8988T (cell line): ENCODE measurements at regions not wholly inside any gene's neighbourhood (a gene's known extent, or its start where the extent isn't known, plus 50 kb on each side); places are given as distances from the start of the nearest gene placed in this dataset.

Source experiments
- DNase-seq: peaks from one replicate; pipeline ENCODE4 v3.0.0; 2011

DNA sequence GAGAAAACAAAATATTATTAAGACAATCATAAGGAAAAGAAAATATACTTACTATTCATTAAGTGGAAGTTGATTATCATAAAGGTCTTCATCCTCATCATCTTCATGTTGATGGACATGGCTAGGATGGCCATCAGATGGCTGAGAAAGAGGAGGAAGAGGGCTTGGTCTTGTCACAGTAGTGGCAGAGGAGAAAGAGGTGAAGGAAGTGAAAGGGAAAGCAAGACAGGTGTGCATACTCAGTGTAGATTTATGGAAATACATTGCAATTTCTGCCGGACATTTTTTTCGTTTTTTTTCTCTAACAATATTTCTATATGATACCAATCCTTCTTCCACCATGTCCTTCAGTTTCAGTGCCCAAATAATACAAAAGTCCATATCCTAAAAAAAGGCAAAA is 1409.8 kb downstream of the PCDH7 start:
- DNase-seq, result no peak

DNA sequence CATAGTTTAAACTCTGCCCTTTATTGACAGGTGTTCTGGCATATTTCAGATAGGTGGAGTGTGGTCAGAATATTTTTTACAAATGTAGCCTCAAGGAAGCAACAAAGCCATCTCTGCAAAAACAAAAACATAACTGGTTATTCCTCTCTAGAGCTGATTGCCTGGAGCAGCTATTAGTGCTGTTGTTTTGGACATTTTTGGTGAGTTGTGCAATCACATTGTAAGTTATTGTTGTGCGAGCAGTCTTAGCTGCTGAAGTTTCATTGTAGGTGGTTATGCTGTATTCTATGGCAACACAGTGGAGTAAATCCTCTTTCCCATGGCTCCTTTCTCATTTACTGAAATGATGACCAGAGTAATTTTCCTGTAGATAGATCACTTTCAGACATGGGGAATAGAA is 1413.0 kb downstream of the PCDH7 start:
- no peak for DNase-seq

DNA sequence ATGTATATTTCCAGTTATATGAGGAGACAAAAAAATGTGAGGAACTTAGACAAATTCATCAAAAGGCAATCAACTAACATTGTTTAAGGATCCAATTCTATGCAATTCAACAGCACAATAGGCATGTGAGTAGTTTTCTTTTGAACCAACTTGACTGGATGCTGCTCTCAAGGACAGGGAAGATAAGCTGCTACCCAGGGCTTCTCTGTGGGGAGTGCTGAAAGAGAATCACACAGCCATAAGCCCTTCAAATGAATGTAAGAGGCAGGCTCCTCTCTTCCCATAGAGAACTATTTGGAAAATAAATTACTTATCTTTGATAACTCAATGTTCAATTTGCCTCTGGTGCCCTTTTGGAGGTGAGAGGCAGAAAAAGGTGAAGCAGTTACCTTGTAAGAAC is 1413.6 kb downstream of the PCDH7 start:
- no peak for DNase-seq

DNA sequence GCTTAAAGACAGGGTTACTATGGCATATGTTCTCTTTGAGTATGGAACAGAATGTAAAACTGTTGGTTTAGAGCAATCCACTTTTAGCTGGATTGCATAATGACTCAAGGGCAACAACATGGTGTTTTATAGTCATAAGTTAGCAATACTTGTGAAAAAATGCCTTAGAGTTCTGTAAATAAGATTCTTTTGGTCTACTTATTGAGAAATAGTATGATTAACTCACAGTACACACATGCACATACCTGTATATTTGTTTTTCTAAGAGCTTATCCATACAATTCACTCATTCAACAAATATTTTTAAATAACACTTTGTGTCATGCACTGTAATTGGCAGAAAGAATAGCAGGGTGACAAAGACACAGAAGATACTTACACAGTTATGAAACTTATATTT is 1415.5 kb downstream of the PCDH7 start:
- DNase-seq, result no peak

DNA sequence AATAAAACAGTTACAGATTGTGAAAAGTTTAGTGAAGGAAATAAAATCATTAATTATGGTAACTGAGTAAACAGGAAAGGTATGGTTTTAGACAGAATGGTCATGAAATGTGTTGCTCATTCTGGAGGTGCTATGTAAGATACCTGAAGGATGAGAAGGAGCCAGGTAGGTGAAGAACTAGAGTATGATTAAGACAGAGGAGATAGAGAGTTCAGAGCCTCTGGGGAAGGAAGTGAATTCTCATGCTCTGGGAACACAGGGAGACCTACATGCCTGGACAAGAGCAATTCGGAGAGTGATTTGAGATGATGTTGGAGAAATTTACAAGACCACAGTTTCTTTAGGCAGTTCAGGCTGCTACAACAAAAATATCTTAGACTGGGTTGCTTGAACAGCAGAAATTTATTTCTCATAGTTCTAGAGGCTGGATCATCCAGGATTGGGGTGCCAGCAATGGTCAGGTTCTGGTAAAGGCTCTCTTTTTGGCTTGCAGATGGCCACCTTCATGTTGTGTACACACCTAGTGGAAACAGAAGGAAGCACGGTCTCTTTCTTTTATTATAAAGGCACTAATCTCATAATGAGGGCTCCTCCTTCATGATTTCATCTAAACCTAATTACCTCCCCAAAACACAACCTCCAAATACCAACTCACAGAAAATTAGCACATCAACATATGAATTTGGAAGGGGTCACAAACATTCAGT is 1416.1 kb downstream of the PCDH7 start:
- no peak for DNase-seq

DNA sequence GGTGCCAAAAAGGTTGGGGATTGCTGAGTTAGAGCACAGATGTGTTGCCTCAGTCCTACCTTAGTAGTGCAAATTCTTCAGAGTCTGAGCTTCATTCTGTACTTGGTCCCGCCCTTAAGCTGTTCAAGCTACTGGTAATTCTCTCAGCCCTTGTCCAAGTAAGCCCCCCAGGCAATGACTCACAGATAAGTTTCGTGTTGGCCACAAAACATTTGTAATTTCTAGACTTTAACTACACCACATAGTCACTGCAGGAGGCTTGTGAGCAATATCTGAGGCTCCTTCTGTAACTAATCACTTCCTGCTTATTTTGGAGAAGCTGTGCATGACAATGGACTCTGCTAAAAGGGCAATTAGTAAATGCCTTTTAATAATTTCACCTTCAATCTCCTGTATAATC is 1420.5 kb downstream of the PCDH7 start:
- DNase-seq, result no peak

DNA sequence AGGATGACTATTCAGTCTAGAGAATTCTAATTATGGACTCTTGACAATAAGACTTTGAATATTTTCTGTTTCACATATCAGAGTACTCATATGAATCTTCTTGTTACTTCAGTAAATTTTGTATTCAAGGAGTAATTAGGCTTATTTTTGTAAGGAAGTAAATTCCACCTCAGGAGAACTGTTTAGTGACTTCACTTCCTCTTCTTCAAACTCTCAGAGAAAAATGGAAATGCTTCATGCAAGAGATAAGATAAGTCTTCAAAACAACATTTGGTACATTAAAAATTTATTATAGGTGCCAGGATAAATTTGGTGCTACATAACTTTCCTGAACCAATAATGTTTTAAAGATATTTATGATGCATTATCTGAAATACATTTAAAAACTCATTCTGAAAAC is 1421.9 kb downstream of the PCDH7 start:
- no peak for DNase-seq

DNA sequence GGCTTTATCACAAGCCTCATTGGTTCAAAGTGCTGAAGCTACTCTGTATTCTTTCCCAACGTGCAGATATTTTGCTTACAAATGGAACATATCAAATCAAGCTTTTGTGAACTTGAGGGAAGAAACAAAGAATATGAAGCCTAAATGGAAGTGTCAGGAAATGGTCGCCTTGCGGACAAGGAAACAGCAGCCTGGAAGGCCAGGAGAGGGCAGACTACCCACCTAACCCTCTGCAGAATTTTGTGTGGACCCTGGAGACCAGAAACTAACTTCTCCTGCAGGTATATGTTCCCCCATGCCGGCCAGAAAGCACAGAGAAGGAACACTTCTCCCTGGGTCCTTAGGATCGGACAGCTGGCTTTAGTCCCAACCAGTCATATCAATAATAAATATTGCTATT is 1425.8 kb downstream of the PCDH7 start:
- no peak for DNase-seq

DNA sequence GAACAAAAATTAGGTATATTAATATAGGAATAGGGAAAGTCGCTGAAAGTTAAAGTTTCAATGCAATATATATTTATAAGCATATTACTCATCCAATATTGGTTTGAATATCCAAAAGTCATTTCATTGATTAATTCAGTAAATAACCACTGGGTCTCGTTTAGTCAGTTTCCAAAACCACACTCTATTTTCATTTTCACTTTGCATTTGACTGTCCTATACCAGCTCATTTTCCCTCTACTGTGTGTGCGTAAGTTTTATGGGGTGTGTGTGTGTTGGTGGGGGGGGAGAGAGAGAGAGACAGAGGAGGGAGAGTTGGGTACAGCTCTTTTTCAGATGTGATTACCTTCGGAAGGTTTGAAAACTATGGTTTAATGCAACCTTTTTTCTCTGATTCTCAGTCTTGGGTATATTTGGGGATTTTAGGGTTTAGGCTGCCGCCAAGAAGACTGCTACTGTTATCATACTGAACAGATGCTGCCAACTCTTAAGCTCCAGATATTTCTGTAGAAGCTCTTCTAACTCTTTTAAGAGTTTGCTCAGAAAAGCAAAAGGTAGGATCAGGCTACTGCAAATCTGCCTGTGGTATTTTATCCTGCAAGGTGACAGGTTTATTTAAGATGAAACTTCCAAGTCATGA is 1427.4 kb downstream of the PCDH7 start:
- DNase-seq, result no peak

DNA sequence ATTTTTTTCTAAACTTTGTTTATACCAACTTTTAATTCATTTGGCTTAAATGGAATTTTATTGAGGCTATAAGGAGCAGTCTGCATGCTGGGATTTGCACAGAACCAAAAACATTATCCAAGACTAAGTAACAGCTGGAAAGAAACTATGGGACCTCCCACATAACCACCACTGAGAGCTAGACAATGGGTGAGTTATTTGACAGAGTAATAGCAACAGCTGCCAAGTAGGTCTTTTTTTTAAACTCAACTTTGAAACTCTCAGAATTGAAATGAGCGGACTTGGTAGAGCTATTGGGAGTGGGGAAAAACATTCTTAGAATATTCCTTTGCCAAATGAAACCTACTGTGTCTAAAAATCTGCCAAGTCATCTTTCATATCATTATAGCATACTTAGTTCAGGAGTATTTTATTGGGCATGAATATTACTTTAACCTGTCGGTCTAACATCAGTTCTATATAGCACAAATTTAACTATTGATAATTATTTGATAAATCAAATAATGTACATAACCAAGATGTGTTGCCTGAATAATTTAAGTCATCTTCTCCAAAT is 1428.0 kb downstream of the PCDH7 start:
- no peak for DNase-seq

DNA sequence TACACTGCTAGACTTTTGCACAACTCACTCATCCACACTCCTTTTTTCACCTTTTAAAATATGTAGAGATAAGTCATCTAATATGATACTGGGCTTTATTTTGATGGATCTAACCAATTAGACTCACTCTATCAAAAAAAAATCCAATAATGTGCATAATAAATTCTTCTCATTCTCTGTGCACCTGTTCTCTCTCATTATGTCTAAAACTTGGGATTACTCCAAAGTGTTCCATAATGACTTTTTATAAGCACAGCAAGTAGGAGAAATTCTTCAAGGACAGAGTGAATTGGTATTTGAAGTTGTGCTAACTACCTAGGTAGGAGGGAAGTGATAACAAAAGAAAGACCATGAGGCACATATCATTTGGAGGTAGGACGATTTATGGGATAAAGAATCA is 1438.8 kb downstream of the PCDH7 start:
- DNase-seq, result no peak

DNA sequence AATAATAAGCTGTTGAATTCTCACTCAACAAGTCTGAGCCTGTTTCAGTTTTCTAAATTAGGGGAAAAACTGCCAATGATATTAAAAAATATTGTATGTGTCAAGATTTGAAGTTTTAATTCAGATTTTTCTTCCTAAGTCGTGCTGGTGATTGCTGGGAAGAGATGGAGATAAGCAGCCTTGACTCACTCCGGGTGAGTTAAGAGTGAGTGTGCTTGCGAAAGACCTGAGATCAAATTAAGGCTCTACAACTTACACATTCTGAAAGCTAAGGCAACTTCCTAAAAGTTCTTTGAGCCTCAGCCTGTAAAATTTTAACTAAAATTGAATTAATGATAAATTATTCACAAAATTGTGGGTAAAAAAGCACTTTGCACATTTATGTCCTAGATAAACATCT is 1441.2 kb downstream of the PCDH7 start:
- DNase-seq, result no peak

DNA sequence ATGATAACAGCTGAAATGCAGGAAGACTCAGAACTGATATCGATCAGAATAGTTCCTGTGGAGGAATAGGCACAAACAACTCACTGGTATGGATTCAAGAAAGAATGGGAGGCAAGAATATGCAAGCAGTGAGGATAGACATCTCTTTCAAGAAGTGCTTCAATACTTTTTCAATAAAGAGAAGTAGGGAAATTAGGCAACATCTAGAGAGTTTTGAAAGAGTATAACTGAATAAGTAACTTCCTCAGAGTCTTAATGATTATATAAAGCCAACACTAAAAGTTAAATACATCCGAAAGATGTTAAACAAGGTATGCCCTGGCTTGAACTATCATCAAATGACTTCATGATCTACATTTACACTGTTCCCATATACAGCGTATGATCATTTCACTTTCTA is 1443.0 kb downstream of the PCDH7 start:
- DNase-seq, result no peak

DNA sequence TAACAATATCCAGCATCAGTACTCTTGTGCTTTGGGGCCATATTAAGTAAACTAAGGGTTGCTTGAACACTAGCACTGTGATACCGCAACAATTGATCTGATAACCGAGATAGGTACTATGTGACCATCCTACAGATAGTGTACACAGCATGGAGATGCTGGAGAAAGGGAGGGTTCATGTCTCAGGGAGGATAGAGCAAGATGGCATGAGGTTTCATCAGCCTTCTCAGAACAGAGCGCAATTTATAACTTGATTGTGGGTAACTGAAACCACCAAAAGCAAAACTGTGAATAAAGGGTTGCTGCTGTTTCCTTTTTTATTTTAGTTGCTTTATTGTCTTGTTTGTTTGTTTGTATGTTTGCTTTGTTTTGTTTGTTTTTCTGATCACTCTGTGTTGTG is 1449.7 kb downstream of the PCDH7 start:
- no peak for DNase-seq

DNA sequence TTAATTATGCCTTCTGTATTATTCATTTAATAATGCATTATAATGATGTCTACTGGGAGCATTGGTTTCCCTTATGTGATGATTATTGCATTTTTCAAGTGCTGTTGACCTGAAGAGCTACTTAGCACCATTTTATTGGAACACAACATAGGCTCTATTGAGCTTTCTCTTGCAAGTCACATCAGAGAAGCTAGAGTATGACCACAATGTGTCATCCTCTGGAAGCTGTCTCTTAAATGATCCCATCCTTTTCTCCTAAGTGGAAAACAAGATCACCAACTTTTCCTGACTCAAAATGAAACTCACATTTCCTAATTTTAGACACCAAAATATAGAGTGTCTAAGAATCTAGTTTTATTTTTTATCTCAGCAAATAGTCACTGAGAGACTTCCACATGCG is 1451.9 kb downstream of the PCDH7 start:
- no peak for DNase-seq

DNA sequence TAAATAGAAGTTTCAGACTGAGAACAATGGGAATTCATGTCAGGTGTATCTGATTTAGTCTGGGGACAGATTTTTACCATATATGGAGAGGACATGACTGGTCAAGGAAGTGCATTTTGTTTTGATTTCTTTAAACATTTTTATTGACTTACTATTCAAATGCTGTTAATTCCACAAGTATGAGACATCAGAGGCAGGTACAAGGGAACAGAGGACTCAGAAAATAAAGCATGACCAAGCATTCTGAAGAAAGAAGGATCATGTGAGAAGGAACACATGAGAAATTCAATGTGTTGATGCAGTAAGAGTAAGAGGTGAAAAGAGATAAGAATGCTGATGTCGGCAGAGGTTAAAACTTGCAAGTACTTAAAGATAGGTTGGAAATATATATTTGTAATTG is 1452.6 kb downstream of the PCDH7 start:
- no peak for DNase-seq

DNA sequence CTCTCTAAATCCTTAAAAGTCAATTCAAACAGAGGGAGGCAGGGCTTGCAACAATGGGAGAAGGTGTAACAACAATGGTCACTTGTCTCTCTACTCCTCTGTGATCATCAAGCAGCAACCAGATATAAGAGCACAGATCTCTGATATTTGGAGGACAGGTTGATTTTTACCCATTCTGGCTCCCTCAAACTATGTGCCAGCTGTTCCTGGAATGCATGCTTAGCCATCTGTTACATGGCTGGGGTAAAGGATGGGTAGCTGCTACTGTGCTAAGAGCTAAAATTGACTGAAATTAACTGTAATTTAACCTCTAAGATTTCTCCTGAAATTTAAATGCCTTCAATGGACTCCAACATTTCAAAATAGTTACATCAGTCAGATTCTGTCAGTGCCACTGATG is 1459.9 kb downstream of the PCDH7 start:
- no peak for DNase-seq

DNA sequence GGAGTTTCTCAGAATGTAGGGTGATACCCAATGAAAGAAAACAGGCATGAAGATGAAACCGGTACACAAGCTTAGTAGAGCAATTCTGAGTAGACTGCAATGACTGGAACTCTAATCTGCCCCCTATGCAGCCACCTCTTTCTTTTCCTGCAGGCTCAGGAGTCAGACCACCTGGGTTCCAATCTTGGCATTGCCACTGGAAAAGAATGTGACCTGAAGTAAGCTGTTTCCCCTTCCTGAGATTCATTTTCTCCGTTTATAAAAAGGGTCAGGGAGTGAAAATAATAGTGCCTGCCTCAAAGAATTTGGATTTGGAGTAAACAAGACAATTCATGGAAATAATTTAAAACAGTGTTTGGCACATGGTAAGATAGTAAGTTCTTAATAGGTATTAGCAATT is 1464.0 kb downstream of the PCDH7 start:
- DNase-seq, result no peak

DNA sequence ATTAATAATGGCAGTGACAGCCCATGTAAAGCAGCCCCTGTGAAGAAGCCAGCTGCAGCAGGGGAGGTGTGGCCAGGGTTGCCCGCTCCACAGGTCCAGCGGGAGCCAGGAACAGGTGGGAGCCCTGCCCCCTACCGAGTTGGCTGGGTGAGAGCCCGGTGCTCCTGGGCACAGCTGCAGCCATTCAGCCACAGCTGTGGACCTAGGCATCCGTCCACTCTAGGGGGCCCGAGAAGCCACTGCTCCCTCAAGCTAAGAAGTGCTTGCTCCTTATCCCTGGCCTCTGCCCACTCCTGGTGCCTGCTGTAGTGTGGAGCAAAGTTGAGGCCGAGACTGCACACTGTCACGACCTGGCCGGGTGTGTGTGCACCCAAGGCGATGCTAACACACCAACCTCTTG is 1469.0 kb downstream of the PCDH7 start:
- DNase-seq, result no peak

DNA sequence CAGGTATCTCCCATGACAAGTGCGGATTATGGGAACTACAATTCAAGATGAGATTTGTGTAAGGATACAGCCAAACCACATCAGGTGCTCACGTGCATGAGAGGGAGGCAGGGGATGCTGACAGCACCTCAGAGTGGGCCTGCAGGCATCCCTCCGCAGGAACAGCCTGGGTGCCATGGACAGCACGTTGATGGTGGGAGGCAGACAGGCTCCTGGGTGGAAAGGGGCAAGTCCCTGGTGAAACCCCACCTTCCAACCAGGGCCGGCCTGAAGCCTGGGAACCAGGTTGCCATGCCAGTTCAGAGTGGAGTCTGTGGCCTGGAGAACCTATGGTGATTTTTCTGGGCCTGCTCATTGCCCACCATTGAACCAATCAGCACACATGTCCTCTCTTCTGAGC is 1469.6 kb downstream of the PCDH7 start:
- no peak for DNase-seq

DNA sequence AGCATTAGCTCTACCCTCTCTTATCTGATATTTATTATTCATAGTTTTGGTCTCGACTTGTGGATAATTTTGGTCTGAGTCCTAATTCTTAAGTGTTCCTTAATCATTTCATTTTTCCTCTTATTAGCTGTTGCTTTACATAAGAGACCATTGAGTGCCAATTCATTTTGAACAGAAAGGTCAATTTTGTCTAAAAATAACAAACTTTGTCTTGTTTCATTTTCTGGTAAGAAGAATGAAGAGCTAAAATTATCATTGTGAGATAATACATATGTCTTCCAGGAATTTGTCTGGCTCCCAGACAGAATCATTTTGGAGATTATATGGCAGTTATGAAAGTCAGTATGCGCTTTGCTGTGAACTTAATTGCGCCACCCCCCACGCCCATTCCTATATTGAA is 1471.8 kb downstream of the PCDH7 start:
- no peak for DNase-seq

DNA sequence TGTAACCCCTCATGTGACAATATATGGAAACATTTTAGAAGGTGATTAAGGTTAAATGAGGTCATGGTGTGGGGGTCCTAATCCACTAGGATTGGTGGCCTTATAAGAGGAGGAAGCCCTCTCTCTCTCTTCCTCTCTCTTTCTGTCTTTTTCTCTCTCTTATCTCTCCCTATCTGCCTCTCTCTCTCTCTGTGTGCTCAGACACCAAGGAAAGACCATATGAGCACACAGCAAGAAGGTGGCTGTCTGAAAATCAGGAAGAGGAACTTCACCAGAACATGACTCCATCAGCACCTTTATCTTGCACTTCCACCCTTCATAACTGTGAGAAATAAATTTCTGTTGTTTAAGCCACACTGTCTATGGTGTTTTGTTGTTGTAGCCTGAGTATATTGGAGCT is 1472.2 kb downstream of the PCDH7 start:
- no peak for DNase-seq

DNA sequence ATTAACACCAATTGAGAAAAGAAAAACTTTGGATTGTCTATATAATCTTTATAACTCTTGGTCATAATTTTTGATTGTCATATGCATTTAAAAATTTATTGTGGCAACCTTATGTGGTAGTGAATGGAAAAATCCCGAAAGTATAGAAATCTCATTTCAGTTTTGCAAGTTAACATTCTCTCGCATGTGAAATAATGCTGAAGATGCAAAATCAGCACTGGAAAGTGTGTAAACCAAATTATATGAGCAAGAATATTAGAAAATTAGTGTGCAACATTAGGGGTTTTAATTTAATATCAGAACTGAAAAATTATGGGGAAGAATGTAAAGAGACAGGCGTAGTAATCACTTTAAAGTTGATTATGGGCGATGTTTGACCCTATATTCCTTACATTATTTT is 1472.8 kb downstream of the PCDH7 start:
- DNase-seq, result no peak

DNA sequence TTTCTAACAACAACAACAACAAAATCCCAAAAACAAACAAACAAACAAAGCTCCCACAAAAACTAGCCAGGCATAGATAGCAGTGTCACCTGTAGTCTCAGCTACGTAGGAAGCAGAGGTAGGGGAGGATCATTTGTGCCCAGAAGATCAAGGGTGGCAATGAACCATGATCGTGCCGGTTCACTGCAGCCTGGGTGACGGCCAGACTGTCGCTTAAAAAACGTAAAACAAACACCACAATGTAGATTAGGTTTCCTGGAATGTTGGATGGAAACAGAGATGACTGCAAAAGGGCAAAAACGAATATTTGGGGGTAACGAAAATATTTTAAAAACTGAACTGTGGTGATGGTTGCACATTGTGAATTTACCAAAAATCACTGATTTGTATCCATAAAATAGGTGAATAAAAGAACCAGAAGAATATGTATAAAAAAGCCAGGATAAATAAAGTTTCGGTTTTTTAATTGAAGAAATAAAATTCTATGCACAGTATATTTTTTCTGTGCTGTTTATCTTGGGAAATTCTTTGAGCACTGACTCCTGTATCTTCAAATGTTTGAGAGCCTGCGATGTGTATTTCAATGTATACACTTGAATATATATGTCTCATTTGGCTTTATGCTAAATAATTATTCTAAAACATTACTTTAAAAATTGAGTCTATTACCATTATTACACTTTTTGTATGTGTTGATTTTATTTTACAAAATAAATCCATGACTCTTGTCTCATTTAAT is 1477.0 kb downstream of the PCDH7 start:
- no peak for DNase-seq
